SH-SY5Y (cell line): ENCODE measurements at regions not wholly inside any gene's neighbourhood (a gene's known extent, or its start where the extent isn't known, plus 50 kb on each side); places are given as distances from the start of the nearest gene placed in this dataset.

ENCODE experiments used
- GATA2 ChIP-seq: IDR thresholded peaks from 2 replicates; pipeline ENCODE4 v1.6.1; 2011; ENCODE audit warnings: mild to moderate bottlenecking, low read depth, low read length
- GATA3 ChIP-seq: IDR thresholded peaks from 2 replicates; pipeline ENCODE4 v1.6.1; 2011; ENCODE audit warnings: low read depth, mild to moderate bottlenecking, low read length, moderate library complexity

DNA sequence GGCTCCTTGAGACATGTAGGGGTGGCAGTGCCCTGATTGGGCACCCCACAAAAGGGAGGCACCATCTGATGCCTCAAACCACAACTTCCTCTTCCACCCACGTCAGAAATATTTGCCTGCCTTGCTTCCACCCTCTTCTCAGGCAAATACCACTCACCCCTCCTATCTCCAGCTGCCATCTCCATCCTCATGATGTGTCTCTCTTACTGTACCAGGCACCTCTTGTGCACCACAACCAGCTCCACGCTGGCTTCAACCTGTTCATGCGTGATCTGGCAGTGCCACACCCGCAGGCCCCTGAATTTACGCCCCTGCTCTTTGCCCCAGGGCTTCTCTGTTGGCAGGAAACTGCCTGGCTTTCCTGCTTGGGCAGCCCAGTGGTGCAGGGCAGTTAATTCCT lies 87.8 kb upstream of the HSPA9 start:
- peak; percentile 72 for TF ChIP-seq GATA2
- no peak for TF ChIP-seq GATA3
